Progenitor cell of endocrine pancreas (in vitro differentiated cells): ENCODE measurements at regions not wholly inside any gene's neighbourhood (a gene's known extent, or its start where the extent isn't known, plus 50 kb on each side); places are given as distances from the start of the nearest gene placed in this dataset.
"Not testable (repeated sequence)": the region's sequence is repeated elsewhere in the genome, so short reads cannot be mapped to it uniquely, and the experiment has no call there.

Experiments
- DNase-seq: peaks from one replicate; pipeline ENCODE4 v3.0.0; 2021; ENCODE audit warnings: low spot score; ENCODE audit not compliant: unreplicated experiment
- H3K27ac Mint-ChIP-seq: 2 replicates; pipeline ENCODE4 v1.8.0; 2021; ENCODE audit warnings: mild to moderate bottlenecking, moderate library complexity, mixed read lengths
- H3K27me3 Mint-ChIP-seq: 2 replicates; pipeline ENCODE4 v1.8.0; 2021; ENCODE audit warnings: mixed read lengths
- H3K36me3 Mint-ChIP-seq: 2 replicates; pipeline ENCODE4 v1.8.0; 2022; ENCODE audit warnings: mixed read lengths; ENCODE audit not compliant: insufficient read depth
- H3K4me1 Mint-ChIP-seq: 2 replicates; pipeline ENCODE4 v1.8.0; 2021; ENCODE audit warnings: low read depth, mixed read lengths
- H3K4me3 Mint-ChIP-seq: 2 replicates; pipeline ENCODE4 v1.8.0; 2021; ENCODE audit warnings: low read depth, mild to moderate bottlenecking, moderate library complexity, mixed read lengths
- H3K9me3 Mint-ChIP-seq: 2 replicates; pipeline ENCODE4 v1.8.0; 2021; ENCODE audit warnings: low read depth, mixed read lengths
- TF ChIP-seq, protein P1 (sequence below): fragments of 200-600 bp; sonication (generic); IDR thresholded peaks from one replicate; pipeline ENCODE4 v1.5.0; 2021; ENCODE audit warnings: antibody characterized with exemption, mild to moderate bottlenecking; ENCODE audit not compliant: unreplicated experiment

GRCh38 chr16:17965133-17965900 lies 371.2 kb downstream of the NPIPA8 start:
- peaks cover 3% of the 10 kb centered on the region for H3K9me3 Mint-ChIP-seq
- H3K36me3 Mint-ChIP-seq = no peaks in the 10 kb centered on the region
- H3K4me3 Mint-ChIP-seq = no peak overlapping the region
- peaks cover 5% of the 10 kb centered on the region for H3K27me3 Mint-ChIP-seq
- no peaks in the 10 kb centered on the region for H3K4me1 Mint-ChIP-seq
- DNase-seq = no peak
- TF ChIP-seq, protein P1, sequence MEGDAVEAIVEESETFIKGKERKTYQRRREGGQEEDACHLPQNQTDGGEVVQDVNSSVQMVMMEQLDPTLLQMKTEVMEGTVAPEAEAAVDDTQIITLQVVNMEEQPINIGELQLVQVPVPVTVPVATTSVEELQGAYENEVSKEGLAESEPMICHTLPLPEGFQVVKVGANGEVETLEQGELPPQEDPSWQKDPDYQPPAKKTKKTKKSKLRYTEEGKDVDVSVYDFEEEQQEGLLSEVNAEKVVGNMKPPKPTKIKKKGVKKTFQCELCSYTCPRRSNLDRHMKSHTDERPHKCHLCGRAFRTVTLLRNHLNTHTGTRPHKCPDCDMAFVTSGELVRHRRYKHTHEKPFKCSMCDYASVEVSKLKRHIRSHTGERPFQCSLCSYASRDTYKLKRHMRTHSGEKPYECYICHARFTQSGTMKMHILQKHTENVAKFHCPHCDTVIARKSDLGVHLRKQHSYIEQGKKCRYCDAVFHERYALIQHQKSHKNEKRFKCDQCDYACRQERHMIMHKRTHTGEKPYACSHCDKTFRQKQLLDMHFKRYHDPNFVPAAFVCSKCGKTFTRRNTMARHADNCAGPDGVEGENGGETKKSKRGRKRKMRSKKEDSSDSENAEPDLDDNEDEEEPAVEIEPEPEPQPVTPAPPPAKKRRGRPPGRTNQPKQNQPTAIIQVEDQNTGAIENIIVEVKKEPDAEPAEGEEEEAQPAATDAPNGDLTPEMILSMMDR = no peak
- H3K27ac Mint-ChIP-seq = no peak overlapping the region

DNA sequence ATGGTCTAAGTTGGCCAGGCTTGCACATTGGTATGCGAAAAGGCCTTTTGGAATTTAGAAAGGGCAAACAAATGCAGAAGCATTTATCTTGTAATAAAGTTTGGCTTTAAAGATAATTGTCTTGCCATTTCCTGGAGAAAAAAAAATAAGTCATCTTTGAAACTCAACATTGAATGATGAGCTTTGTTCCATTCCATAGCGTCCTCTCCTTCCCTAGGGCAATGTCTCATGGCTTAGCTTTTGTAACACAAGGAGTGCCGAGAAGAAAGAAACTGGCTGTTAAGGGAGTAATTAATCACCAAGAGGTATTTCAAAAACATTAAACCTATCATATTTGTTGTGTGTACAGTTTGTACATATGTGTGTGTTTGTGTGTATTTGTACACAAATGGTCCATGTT lies 372.3 kb downstream of the NPIPA8 start:
- H3K36me3 Mint-ChIP-seq = no peaks in the 10 kb centered on the region
- H3K27me3 Mint-ChIP-seq = peaks cover 5% of the 10 kb centered on the region
- H3K27ac Mint-ChIP-seq = no peak overlapping the region
- no peaks in the 10 kb centered on the region for H3K4me1 Mint-ChIP-seq
- TF ChIP-seq, protein P1 = no peak
- no peak overlapping the region for H3K4me3 Mint-ChIP-seq
- H3K9me3 Mint-ChIP-seq = peaks cover 3% of the 10 kb centered on the region
- no peak for DNase-seq

DNA sequence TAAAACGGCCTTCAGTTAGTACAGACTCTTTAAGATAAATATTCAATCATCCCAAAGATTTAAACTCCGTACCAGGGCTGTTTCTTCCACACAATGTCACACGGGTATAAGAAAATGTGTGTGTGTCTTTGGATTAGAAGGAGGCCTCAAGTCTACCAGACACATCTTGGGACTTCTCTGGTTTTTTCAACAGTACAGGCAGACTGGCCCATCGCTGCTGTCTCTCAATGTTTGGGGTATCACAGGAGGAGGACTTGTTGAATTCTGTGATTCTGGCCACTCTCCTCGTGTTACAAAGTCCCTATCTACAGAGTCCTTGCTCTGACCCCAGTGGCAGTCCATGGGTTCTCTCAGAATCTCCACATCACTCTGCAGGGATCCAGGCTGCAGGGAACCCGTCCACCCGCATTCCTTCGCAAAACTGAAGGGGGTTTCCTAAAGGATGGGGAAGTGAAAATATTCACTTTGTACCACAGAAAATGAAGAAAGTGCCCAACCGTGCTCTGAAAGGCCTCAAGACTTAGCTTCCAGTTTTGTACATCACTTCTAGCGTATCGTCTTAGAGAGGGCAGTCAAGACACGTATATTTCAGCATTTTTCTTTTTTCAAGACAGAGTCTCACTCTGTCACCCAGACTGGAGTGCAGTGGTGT lies 373.2 kb downstream of the NPIPA8 start:
- H3K9me3 Mint-ChIP-seq = peaks cover 6% of the 10 kb centered on the region
- no peak overlapping the region for H3K4me3 Mint-ChIP-seq
- no peaks in the 10 kb centered on the region for H3K4me1 Mint-ChIP-seq
- TF ChIP-seq, protein P1 = no peak
- no peaks in the 10 kb centered on the region for H3K36me3 Mint-ChIP-seq
- no peak overlapping the region for H3K27ac Mint-ChIP-seq
- peaks cover 5% of the 10 kb centered on the region for H3K27me3 Mint-ChIP-seq
- DNase-seq = no peak

DNA sequence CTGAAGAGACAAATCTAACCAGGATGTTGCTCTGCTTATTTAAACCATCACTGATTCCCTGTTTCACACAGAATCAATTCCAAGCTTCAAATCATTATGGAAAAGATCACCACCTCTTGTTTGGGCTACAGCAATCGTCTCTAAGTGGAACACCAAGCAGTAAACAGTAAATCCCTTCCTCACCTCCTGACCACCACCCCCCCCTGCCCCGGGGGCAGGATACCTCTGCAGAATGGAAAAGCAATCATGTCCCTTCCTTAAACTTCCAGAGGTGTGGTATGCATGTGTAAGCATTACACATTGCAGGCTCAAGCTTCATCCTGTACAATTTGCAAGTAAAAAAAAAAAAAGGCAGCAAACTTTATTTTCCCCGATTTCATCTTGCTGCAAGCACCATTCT lies 373.8 kb downstream of the NPIPA8 start:
- H3K36me3 Mint-ChIP-seq = no peaks in the 10 kb centered on the region
- TF ChIP-seq, protein P1 = no peak
- no peaks in the 10 kb centered on the region for H3K4me1 Mint-ChIP-seq
- no peak for DNase-seq
- peaks cover 6% of the 10 kb centered on the region for H3K9me3 Mint-ChIP-seq
- no peak overlapping the region for H3K27ac Mint-ChIP-seq
- H3K27me3 Mint-ChIP-seq = peaks cover 3% of the 10 kb centered on the region
- no peak overlapping the region for H3K4me3 Mint-ChIP-seq

GRCh38 chr16:17961822-17962221 lies 374.7 kb downstream of the NPIPA8 start:
- not testable (repeated sequence) for H3K4me3 Mint-ChIP-seq, H3K4me1 Mint-ChIP-seq, H3K27ac Mint-ChIP-seq, DNase-seq, H3K36me3 Mint-ChIP-seq, H3K9me3 Mint-ChIP-seq, H3K27me3 Mint-ChIP-seq

DNA sequence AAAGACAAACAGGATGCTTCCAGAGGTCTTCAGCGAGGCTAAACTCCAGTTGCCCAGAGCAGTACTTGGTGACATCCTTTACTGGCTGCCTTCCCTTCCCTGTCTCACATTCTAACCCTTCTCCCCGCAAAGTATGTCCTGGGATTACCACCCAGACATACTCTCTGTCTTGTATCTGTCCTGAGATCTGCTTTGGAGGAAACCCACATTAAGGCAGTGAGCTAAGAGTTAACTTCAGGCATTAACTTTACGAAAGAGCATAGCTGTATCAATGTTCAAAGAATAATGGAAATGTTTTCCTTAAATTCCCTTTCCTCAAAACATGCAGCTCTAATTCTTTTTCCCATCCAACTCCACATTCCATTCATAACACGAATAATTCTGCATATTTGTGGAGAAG lies 385.2 kb downstream of the NPIPA8 start:
- TF ChIP-seq, protein P1 = no peak
- Mint-ChIP-seq H3K27me3 (peaks cover 16% of the 10 kb centered on the region), H3K27ac (no peak overlapping the region), H3K36me3 (no peaks in the 10 kb centered on the region), H3K4me3 (no peak overlapping the region), H3K4me1 (peaks cover 29% of the 10 kb centered on the region), H3K9me3 (no peaks in the 10 kb centered on the region)
- no peak for DNase-seq
